ENCODE measurements at regions not wholly inside any gene's neighbourhood (a gene's known extent, or its start where the extent isn't known, plus 50 kb on each side); places are given as distances from the start of the nearest gene placed in this dataset.
A peak's percentile ranks its signal among the peaks of the same experiment; 100 is the strongest.

GRCh38 chr7:83280671-83281070, 118.0 kb upstream of the PCLO start:
- Histone ChIP-seq H3K27me3 (ENCODE audit: low read length) (no peaks in the 10 kb centered on the region), H3K4me1 (ENCODE audit: insufficient read depth, low read length) (no peaks in the 10 kb centered on the region), H2AFZ (ENCODE audit: low read length) (no peak overlapping the region), H3K4me2 (ENCODE audit: low read length) (no peak overlapping the region), H3K4me3 (ENCODE audit: low read length) (no peak overlapping the region), H3K9ac (ENCODE audit: low read length) (no peak overlapping the region), H3K27ac (ENCODE audit: low read length) (no peak overlapping the region), H3F3A (ENCODE audit: low read length, unreplicated experiment) (no peaks in the 10 kb centered on the region), H3K36me3 (ENCODE audit: low read depth, low read length) (no peaks in the 10 kb centered on the region), H3K79me2 (ENCODE audit: low read length) (no peaks in the 10 kb centered on the region), H3K9me2 (replicated peaks; ENCODE audit: low read length) (no peaks in the 10 kb centered on the region), H4K20me1 (ENCODE audit: low read length) (no peaks in the 10 kb centered on the region), H3K9me3 (ENCODE audit: low read length) (no peaks in the 10 kb centered on the region)
- intact Hi-C loops (cut with micrococcal nuclease), result no loop called here
- no peak for TF ChIP-seq EZH2phosphoT487 (IDR thresholded peaks at IDR 0.05; ENCODE audit: borderline replicate concordance, low read length)
- CTCF ChIA-PET, result no interaction called here
- ATAC-seq (no peak), DNase-seq (no peak)
- POLR2A ChIA-PET (ENCODE audit: unreplicated experiment), result no interaction called here
- no TSS peak for BruUV-seq (replicated peaks)

- intact Hi-C loops (cut with micrococcal nuclease), result no loop called here
- Histone ChIP-seq H3K4me3 (ENCODE audit: low read length) (no peak overlapping the region), H3K27ac (ENCODE audit: low read length) (no peak overlapping the region), H3K36me3 (ENCODE audit: low read depth, low read length) (no peaks in the 10 kb centered on the region), H3K9me3 (ENCODE audit: low read length) (no peaks in the 10 kb centered on the region), H3K9me2 (replicated peaks; ENCODE audit: low read length) (no peaks in the 10 kb centered on the region), H2AFZ (ENCODE audit: low read length) (no peak overlapping the region), H3K4me1 (ENCODE audit: insufficient read depth, low read length) (no peaks in the 10 kb centered on the region), H3K79me2 (ENCODE audit: low read length) (no peaks in the 10 kb centered on the region), H3K9ac (ENCODE audit: low read length) (no peak overlapping the region), H3K27me3 (ENCODE audit: low read length) (0 out of 2 replicates have a peak, but pooled peaks cover 3% of the 10 kb centered on the region), H3F3A (ENCODE audit: low read length, unreplicated experiment) (no peaks in the 10 kb centered on the region), H4K20me1 (ENCODE audit: low read length) (no peaks in the 10 kb centered on the region), H3K4me2 (ENCODE audit: low read length) (no peak overlapping the region)
- peak; percentile 20; the same call in 1 of the 2 replicates for ATAC-seq
- TF ChIP-seq EZH2phosphoT487 (IDR thresholded peaks at IDR 0.05; ENCODE audit: borderline replicate concordance, low read length) (no peak), EZH2 (IDR thresholded peaks at IDR 0.05; ENCODE audit: low read length, unreplicated experiment) (no peak), CTCF (conservative IDR thresholded peaks at IDR 0.05; ENCODE audit: low read depth, low read length) (no peak)
- POLR2A ChIA-PET (ENCODE audit: unreplicated experiment), result interaction anchor here (0.6 kb wide), 1 partner anchor 11 kb away, joined by 11 read pairs; no protein-coding TSS in a partner anchor
- CTCF ChIA-PET, result no interaction called here
- BruUV-seq (replicated peaks), result no TSS peak
- no peak for DNase-seq
Observed at GRCh38 chr7:83276250-83276649, 113.6 kb upstream of the PCLO start.

- H3K79me2 ChIP-seq (ENCODE audit: low read length), result no peaks in the 10 kb centered on the region
- ChIA-PET POLR2A (ENCODE audit: unreplicated experiment) (interaction anchor here (0.6 kb wide), 1 partner anchor 53 kb away, joined by 4 read pairs; no protein-coding TSS in a partner anchor), CTCF (no interaction called here)
- no peak for ATAC-seq
- no peaks in the 10 kb centered on the region for H3K4me1 ChIP-seq (ENCODE audit: insufficient read depth, low read length)
- no peak overlapping the region for H2AFZ ChIP-seq (ENCODE audit: low read length)
- no peaks in the 10 kb centered on the region for H3F3A ChIP-seq (ENCODE audit: low read length, unreplicated experiment)
- BruUV-seq (replicated peaks), result no TSS peak
- intact Hi-C loops (cut with micrococcal nuclease), result loop anchor here (5.0 kb wide), 2 partner anchors 94 to 201 kb away; no protein-coding TSS in a partner anchor
- H3K27me3 ChIP-seq (ENCODE audit: low read length), result 0 out of 2 replicates have a peak, but pooled peaks cover 3% of the 10 kb centered on the region
- TF ChIP-seq EZH2phosphoT487 (IDR thresholded peaks at IDR 0.05; ENCODE audit: borderline replicate concordance, low read length) (no peak), EZH2 (IDR thresholded peaks at IDR 0.05; ENCODE audit: low read length, unreplicated experiment) (no peak), CTCF (conservative IDR thresholded peaks at IDR 0.05; ENCODE audit: low read depth, low read length) (no peak)
- DNase-seq, result no peak
- H3K4me2 ChIP-seq (ENCODE audit: low read length), result no peak overlapping the region
- no peak overlapping the region for H3K4me3 ChIP-seq (ENCODE audit: low read length)
- no peak overlapping the region for H3K9ac ChIP-seq (ENCODE audit: low read length)
- H3K27ac ChIP-seq (ENCODE audit: low read length), result no peak overlapping the region
- no peaks in the 10 kb centered on the region for H4K20me1 ChIP-seq (ENCODE audit: low read length)
- H3K9me3 ChIP-seq (ENCODE audit: low read length), result no peaks in the 10 kb centered on the region
- no peaks in the 10 kb centered on the region for H3K9me2 ChIP-seq (replicated peaks; ENCODE audit: low read length)
- no peaks in the 10 kb centered on the region for H3K36me3 ChIP-seq (ENCODE audit: low read depth, low read length)
Observed at GRCh38 chr7:83273699-83274098, 111.0 kb upstream of the PCLO start.
